ENCODE measurements at regions not wholly inside any gene's neighbourhood (a gene's known extent, or its start where the extent isn't known, plus 50 kb on each side); places are given as distances from the start of the nearest gene placed in this dataset.

DNA sequence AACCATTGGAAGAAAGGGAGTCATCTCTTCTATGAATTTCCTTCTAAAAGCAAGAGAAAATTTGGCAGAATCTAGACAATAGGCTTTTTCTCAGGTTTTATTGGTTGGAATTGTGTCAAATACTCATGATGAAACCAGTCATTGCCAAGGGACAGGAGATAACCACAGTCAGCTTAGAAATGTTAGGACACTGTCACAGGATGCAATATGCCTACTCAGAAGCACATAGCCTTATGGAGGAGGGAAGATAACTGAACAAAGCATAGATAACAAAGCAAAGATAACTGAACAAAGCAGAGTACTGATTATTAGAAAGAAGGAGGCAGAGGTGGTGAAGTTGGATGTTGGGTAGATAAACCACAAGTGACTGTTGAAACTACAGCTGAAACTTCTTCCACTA is 303.5 kb upstream of the PDGFD start:
- TF ChIP-seq, protein P1, sequence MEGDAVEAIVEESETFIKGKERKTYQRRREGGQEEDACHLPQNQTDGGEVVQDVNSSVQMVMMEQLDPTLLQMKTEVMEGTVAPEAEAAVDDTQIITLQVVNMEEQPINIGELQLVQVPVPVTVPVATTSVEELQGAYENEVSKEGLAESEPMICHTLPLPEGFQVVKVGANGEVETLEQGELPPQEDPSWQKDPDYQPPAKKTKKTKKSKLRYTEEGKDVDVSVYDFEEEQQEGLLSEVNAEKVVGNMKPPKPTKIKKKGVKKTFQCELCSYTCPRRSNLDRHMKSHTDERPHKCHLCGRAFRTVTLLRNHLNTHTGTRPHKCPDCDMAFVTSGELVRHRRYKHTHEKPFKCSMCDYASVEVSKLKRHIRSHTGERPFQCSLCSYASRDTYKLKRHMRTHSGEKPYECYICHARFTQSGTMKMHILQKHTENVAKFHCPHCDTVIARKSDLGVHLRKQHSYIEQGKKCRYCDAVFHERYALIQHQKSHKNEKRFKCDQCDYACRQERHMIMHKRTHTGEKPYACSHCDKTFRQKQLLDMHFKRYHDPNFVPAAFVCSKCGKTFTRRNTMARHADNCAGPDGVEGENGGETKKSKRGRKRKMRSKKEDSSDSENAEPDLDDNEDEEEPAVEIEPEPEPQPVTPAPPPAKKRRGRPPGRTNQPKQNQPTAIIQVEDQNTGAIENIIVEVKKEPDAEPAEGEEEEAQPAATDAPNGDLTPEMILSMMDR (IDR thresholded peaks at IDR 0.05), result no peak
- TF ChIP-seq POLR2A (IDR thresholded peaks at IDR 0.05), result no peak
